GM21423 (cell line): ENCODE measurements at regions not wholly inside any gene's neighbourhood (a gene's known extent, or its start where the extent isn't known, plus 50 kb on each side); places are given as distances from the start of the nearest gene placed in this dataset.
"Not testable (repeated sequence)": the region's sequence is repeated elsewhere in the genome, so short reads cannot be mapped to it uniquely, and the experiment has no call there.

ENCODE experiments used
- ATAC-seq: cut with Tn5 transposase; IDR thresholded peaks from one replicate; pipeline ENCODE4 v1.9.1; 2021; ENCODE audit warnings: mild to moderate bottlenecking, moderate library complexity; ENCODE audit not compliant: unreplicated experiment

- ATAC-seq: no peak
Measured at GRCh38 chr6:15088904-15089568, 156.8 kb upstream of the JARID2 start.

- no peak for ATAC-seq
Measured at GRCh38 chr6:15089569-15090144, 156.2 kb upstream of the JARID2 start.

GRCh38 chr6:15090145-15090579, 155.7 kb upstream of the JARID2 start:
- ATAC-seq: no peak

GRCh38 chr6:15090745-15091384, 155.0 kb upstream of the JARID2 start:
- no peak for ATAC-seq

- ATAC-seq: no peak
Measured at GRCh38 chr6:15096894-15097837, 148.7 kb upstream of the JARID2 start.

- ATAC-seq: no peak
Measured at GRCh38 chr6:15101130-15101529, 144.7 kb upstream of the JARID2 start.

- ATAC-seq: no peak
Measured at GRCh38 chr6:15102241-15102640, 143.6 kb upstream of the JARID2 start.

GRCh38 chr6:15106958-15107643, 138.8 kb upstream of the JARID2 start:
- no peak for ATAC-seq

GRCh38 chr6:15107644-15108382, 138.1 kb upstream of the JARID2 start:
- ATAC-seq: no peak

- ATAC-seq: no peak
Measured at GRCh38 chr6:15108383-15108715, 137.5 kb upstream of the JARID2 start.

GRCh38 chr6:15109338-15110090, 136.4 kb upstream of the JARID2 start:
- no peak for ATAC-seq

GRCh38 chr6:15110726-15111354, 135.0 kb upstream of the JARID2 start:
- ATAC-seq: no peak

GRCh38 chr6:15111576-15111975, 134.3 kb upstream of the JARID2 start:
- ATAC-seq: not testable (repeated sequence)

- ATAC-seq: no peak
Measured at GRCh38 chr6:15113587-15113986, 132.3 kb upstream of the JARID2 start.

GRCh38 chr6:15114061-15114460, 131.8 kb upstream of the JARID2 start:
- ATAC-seq: no peak

- ATAC-seq: no peak
Measured at GRCh38 chr6:15116889-15117288, 129.0 kb upstream of the JARID2 start.

GRCh38 chr6:15121443-15121842, 124.4 kb upstream of the JARID2 start:
- ATAC-seq: no peak

GRCh38 chr6:15121977-15122550, 123.8 kb upstream of the JARID2 start:
- ATAC-seq: no peak

- ATAC-seq: no peak
Measured at GRCh38 chr6:15129887-15130286, 116.0 kb upstream of the JARID2 start.
